ENCODE measurements at regions not wholly inside any gene's neighbourhood (a gene's known extent, or its start where the extent isn't known, plus 50 kb on each side); places are given as distances from the start of the nearest gene placed in this dataset.
"Not testable (repeated sequence)": the region's sequence is repeated elsewhere in the genome, so short reads cannot be mapped to it uniquely, and the experiment has no call there.

GRCh38 chr2:51291762-51292551, 260.0 kb upstream of the NRXN1 start:
- H3K4me3 ChIP-seq (ENCODE audit: low read depth, poor library complexity, severe bottlenecking) = no peak overlapping the region
- 54 to 68% methylated on average over 5 of the region's 5 CpGs for WGBS, 2 donors
- intact Hi-C loops (cut with DNase I; ENCODE audit: low total_unique reads) = no loop called here
- DNase-seq (ENCODE audit: low spot score in 2 of 2) = no peak
- TF ChIP-seq CTCF (IDR thresholded peaks at IDR 0.05) (no peak), POLR2A (IDR thresholded peaks at IDR 0.05) (no peak)

GRCh38 chr2:51290725-51291124, 258.8 kb upstream of the NRXN1 start:
- TF ChIP-seq CTCF (IDR thresholded peaks at IDR 0.05) = no peak
- intact Hi-C loops (cut with DNase I; ENCODE audit: low total_unique reads) = no loop called here
- no peak overlapping the region for H3K4me3 ChIP-seq (ENCODE audit: low read depth, poor library complexity, severe bottlenecking)
- 80 to 82% methylated on average over 2 of the region's 2 CpGs for WGBS, 2 donors
- DNase-seq (ENCODE audit: low spot score in 2 of 2) = no peak

- no peak overlapping the region for H3K4me3 ChIP-seq (ENCODE audit: low read depth, poor library complexity, severe bottlenecking)
- 59 to 63% methylated on average over 1 of the region's 1 CpG for WGBS, 2 donors
- no peak for TF ChIP-seq POLR2A (IDR thresholded peaks at IDR 0.05)
- TF ChIP-seq CTCF (IDR thresholded peaks at IDR 0.05) = no peak
- intact Hi-C loops (cut with DNase I; ENCODE audit: low total_unique reads) = no loop called here
- no peak for DNase-seq (ENCODE audit: low spot score in 2 of 2)
Observed at GRCh38 chr2:51289045-51289444, 257.1 kb upstream of the NRXN1 start.

GRCh38 chr2:51268191-51268590, 236.3 kb upstream of the NRXN1 start:
- WGBS, 2 donors = 74 to 88% methylated on average over 1 of the region's 1 CpG
- intact Hi-C loops (cut with DNase I; ENCODE audit: low total_unique reads) = no loop called here
- H3K4me3 ChIP-seq (ENCODE audit: low read depth, poor library complexity, severe bottlenecking) = no peak overlapping the region
- TF ChIP-seq POLR2A (IDR thresholded peaks at IDR 0.05) = no peak
- no peak for DNase-seq (ENCODE audit: low spot score in 2 of 2)

GRCh38 chr2:51265539-51265938, 233.6 kb upstream of the NRXN1 start:
- TF ChIP-seq POLR2A (IDR thresholded peaks at IDR 0.05) (no peak), CTCF (IDR thresholded peaks at IDR 0.05) (no peak)
- intact Hi-C loops (cut with DNase I; ENCODE audit: low total_unique reads) = no loop called here
- no peak for DNase-seq (ENCODE audit: low spot score in 2 of 2)
- WGBS, 2 donors = 86 to 93% methylated on average over 2 of the region's 2 CpGs
- H3K4me3 ChIP-seq (ENCODE audit: low read depth, poor library complexity, severe bottlenecking) = no peak overlapping the region

- TF ChIP-seq CTCF (IDR thresholded peaks at IDR 0.05) = no peak
- TF ChIP-seq POLR2A (IDR thresholded peaks at IDR 0.05) = no peak
- no peak overlapping the region for H3K4me3 ChIP-seq (ENCODE audit: low read depth, poor library complexity, severe bottlenecking)
- intact Hi-C loops (cut with DNase I; ENCODE audit: low total_unique reads) = no loop called here
- 83 to 84% methylated on average over 3 of the region's 3 CpGs for WGBS, 2 donors
- DNase-seq (ENCODE audit: low spot score in 2 of 2) = no peak
Observed at GRCh38 chr2:51263951-51264350, 232.0 kb upstream of the NRXN1 start.

GRCh38 chr2:51263101-51263500, 231.2 kb upstream of the NRXN1 start:
- 82 to 84% methylated on average over 2 of the region's 2 CpGs for WGBS, 2 donors
- intact Hi-C loops (cut with DNase I; ENCODE audit: low total_unique reads); DNase-seq (ENCODE audit: low spot score in 2 of 2); H3K4me3 ChIP-seq (ENCODE audit: low read depth, poor library complexity, severe bottlenecking): not testable (repeated sequence)

All from lower leg skin (tissue), 4 donors.